HG02623 (cell line): ENCODE measurements at regions not wholly inside any gene's neighbourhood (a gene's known extent, or its start where the extent isn't known, plus 50 kb on each side); places are given as distances from the start of the nearest gene placed in this dataset.

Experiments
- ATAC-seq: cut with Tn5 transposase; IDR thresholded peaks from one replicate; pipeline ENCODE4 v1.9.1; 2021; ENCODE audit warnings: moderate library complexity; ENCODE audit not compliant: unreplicated experiment

DNA sequence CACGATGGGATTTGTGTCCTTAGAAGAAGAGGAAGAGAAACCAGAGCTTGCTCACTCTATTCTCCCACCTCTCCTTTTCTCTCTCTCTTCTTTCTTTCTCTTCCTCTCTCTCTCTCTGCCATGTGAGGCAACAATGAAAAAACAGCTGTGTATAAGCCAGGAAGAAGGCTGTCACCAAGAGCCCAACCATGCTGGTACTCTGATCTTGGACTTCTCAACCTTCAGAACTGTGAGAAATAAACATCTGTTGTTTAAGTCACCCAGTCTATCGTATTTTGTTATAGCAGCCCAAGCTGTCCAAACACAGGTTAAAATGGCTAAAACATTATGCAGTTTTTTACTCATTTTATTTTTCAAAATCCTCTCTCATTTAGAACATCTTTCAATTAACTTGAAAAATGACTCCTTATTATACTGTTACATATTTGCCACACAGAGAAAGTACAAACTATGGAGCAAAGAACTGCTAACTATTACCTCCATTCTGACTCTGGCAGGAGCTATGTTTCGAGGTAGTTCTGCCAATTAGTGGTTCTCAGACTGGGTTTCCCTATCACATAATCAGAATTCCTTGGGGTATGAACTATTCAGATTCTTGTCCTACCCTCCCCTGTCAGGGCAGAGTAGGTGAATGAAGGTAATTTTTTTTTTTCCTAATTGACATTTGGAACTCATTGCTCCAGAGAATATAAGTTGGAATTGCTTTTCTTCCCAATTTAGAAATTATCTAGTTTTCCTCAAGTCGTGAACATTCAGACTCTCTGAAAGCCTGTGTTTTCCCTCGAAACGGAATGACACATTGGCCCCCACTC is 434.6 kb downstream of the ENC1 start:
- ATAC-seq, result no peak

DNA sequence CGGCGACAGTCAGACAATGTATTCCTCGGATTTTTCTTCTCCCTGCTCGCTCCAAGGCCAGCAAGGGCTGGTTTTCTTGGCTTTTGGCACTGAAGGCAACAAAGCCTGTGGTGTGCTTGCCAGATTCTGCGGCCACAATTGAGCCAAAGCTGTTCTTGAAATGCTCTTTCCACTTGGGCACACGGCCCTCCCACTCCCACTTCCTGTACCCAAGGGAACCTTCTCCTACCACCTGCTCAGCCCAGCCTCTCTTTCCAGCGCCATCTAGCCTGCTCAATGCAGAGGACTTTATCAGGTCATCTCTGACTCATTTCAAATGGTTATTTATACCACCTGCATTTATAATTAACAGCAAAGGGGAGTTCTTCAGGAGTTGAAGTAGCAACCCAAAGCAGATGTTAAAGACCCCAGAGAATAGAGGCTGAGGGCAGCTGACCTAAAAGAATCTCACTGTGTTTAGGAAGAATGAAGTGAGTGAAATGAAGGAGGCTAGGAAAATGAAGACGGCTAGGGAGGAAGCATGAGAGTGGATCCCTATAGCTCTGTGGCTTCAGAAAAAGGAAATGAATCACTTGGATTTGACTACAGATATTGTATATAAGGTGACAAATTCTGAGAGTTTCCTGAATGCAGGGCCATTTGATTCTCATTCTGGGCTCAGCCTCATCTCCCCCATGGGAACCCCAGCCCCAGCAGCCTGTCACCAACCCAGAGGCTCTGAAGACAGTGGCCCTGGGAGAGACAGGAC is 439.0 kb downstream of the ENC1 start:
- peak; percentile 54 for ATAC-seq

DNA sequence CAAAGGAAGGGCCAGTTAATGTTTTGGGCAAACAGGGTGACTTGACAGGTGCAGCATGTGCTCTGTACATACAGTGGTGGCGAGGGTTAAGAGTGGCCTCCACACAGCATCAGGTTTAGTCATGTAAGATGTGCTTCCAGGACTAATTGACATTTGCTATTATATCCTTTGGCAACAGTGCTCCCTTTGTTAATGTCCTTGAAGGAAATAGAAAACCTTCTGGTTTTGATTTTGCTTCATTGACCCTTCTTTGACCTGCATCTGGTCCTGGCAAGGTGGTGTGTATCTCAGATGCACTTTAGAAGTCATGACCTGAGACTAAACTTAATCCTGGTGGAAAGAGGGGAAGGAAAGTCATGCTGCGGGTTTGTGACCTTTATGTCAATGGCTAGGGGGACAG is 440.0 kb downstream of the ENC1 start:
- ATAC-seq, result no peak

DNA sequence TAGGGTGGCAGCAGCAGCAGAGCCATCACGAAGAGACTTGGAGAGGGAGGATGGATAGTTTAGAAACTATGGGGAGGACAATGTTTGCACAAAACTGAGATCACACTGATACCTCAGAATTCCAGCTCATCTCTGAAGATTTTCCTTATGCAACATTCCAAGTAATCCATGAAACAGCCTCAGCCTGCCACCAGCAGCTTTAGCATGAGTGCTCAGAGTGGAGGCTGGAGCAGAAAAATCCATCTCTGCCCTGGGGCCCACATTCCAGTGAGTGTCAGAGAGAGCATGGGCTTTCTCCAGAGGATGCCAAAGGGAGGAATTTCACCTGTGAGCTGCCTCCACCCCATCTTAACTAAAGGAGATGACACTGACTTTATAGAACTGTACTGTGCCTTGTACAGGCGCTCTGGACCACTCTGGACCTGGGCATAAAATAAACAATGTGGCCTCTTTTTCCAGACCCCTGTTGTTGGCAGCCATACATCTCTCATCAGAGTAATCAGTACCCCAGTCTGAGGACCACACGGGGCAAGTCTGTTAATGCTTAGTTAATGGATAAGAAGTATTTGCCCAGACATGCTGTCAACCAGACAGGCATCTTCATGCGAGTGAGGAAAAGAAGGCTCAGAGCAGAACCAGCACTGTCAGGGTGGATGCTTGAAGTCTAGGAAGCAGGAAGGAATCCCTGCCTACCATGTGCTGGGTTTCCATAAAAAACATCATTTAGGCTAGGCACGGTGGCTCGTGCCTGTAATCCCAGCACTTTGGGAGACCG is 440.9 kb downstream of the ENC1 start:
- ATAC-seq, result no peak

DNA sequence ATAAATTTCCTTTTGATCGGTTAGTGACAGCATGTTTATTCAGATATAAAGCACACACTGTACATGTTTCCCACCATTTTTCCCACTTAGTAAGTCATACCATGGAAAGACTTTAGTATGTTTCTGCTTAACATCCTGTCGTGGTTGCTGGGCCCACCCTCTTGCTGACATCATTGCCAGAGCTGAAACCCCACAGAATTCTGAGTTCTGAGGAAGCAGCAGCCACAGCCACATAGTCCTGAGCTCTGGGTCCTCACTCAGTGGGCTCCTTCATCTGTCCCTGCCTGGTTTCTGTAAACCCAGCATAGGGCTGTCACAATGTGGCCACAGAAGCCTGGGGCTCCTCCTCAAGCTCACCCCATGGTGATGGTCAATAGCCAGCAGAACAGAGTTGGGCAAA is 441.5 kb downstream of the ENC1 start:
- no peak for ATAC-seq

DNA sequence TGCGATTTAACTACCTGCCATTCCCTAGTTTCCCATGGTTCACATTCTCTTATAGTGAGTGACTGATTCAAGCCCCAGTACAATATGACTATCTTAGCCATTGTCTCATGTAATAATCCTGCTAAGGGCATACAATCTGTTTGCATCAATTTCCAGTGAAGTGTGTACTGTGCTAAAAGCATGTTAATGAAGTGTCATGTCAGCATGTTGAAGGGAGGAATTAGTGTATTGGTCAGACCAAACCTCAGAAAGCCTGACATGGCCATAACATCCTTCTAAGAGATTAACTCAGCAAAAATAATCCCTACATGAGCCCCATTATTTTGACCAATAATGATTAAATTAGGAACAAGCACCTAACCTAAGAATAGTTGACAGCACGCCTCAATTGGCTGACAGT is 442.4 kb downstream of the ENC1 start:
- no peak for ATAC-seq

DNA sequence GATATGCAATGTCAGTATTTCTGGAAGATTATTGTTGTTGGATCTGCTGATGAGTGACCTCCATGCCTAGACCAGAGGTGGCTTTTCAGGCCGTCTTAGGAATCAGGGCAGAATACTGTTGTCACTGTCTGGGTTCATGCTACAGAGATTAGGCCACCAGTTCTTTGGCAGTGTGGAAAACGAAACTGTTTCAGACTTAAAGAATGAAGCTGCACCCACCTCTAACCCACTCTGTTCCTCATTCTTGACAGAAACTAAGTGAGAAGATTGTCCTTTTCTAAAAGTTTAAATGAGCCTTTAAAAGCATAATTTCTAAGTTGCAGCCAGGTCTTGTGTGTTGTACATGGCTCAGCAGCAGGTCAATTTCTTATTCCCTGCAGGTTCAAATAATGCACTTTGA is 444.3 kb downstream of the ENC1 start:
- ATAC-seq, result peak; percentile 74

DNA sequence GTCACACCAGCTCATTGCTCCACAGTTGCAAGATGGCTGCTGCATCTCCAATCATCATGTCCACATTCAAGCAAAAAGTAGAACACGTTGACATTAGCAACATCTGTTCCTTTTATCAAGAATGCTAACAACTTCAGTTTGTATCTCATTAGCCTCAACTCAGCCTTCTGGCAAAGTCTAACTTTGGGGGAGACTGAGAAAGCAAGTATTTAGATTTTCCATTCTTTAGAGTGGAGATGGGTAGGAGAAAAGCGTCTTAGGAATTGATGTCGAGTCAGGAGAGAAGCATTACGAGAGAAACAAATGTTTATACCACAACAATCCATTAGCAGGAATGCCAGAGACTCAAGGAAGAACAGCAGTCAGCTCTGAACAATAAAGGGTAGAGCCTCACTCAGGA is 446.3 kb downstream of the ENC1 start:
- ATAC-seq, result no peak

DNA sequence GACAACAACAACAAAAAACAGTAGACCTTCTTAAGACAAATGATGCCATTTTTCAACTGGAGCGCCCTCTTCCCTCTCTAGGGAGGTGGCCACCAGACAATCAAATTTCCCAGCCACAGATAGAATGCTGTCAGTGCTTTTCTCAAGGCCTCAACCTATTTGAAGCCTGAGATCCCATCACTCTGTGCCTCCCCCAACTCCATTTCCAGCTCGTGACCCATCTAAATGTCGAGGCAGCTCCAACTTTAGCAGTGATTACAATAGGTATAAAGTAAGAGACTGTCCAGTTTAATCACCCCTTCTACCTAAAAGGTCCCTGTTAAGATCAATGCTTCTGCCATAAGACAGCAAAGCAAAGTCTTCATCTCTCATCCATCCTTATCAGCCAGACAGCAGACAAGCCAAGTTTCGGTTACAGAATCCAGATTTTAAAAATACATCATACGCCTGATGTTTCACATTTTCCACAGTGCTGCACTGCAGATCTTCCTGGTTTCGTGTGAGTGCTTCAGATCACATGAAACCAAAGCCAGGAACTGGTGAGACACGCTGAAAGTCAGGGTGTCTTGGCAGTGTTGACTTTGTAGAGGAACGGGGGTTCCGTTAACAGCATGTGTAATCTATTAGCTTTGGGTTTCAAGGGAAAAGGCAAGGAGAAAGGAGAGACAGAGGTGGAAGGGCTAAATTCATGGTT is 447.8 kb downstream of the ENC1 start:
- no peak for ATAC-seq

DNA sequence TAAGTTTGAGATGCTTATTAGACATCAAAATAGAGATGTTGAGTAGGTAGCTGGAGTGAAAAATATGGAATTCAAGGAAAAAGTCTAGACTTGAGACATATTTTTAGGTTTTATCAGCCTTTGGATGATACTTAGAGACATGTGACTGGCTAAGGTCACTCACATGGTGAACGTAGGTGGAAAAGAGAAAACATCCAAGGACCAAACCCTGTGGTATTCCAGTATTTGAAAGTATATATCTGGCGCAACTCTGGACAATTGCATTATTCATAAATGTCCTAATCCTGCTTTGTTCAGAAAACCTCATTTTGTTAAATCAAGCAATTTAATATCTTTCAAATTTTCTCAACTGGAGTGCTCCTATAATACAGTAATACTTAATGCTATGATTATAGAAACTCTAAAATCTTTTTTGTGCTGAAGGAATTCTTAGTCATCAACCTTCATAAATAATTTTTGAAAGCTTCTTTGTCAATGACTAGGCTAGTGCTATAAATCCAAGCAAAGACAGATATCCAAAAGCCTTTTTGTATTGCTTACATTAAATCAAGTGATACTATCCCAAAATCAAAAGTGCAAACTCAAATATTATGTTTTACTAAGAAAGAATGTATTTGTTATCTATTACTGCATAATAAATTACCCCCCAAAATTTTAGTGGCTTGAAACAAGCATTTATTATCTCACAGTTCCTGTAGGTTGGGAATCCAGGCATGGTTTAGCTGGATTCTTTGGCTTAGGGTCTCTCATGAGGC is 452.0 kb downstream of the ENC1 start:
- ATAC-seq, result no peak

DNA sequence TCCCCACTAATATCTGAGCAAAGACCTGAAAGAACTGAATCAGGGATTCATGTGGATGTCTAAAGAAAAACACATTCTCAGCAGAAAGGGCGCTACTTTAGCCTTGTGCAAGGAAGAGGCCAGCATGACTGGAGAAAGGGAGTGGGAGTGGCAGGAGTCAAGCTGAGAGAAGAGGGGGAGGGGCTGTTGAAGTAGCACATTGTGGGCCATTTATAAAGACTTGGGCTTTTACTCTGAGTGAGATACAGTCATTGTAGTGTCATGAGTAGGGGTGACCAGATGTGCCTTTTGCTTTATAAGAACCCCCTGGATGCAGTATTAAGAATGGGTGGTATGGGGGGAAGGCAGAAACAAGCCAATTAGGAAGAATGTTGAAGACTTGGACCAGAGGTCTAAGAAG is 452.8 kb downstream of the ENC1 start:
- no peak for ATAC-seq

DNA sequence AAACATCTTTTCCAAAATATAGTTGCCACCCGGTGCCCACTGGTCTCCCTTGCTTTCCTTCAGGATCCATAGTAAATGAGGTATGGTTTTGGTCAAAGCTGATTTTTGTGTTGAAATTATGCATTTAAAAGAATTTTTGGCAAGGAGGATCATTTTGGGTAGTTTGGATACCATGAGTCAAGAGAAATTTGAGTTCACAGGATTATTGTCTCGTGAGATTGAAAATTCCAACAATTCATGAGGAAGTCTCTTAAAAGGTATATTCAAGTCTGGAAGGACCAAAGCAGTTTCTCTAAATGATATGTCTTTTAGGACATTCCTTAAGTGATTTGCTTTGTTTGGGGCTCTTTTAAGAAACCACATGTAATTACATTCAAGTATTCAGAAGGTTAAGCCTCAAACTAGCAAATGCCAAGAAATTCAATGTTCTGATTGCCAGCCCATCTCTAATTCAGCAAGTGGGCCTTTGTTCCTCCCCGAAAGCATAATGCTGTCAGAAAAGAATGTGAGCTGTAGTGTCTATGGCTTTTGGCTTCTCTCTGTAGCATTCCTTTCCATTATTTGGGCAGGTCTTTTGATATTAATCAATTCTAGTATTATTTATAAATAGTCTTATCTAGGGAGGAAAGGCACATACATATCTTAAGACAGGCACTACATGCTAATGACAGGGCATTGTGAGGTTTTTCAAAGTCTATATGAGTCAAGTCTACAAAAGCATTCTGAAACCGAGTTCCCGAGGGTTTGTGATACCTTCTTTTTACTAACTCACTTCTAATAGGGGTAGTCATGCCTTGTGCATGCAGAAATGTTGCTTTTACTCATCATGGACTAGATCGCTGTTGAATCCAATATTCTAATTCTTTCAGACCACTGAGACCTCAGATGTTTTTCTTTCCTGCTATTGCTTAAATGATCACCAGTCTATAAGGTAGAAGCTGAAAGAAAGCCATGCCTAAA is 453.9 kb downstream of the ENC1 start:
- no peak for ATAC-seq

DNA sequence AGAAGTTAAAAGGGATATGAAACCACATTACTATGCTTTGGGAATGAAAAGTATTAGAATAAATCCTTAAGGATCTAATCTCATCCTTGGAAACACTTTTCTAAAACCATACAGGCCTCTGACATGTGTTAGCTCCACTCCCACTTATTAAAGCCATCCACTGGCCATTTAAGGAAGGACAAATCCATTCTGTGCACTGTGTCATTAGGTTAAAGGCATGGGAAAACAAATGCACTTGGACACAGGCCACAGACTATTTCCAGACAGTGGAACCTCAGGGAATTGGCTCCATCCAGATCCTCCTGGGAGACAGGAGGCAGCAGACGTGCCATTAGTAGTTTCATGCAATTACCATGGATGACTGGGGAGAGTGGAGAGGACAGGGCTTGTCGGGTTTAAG is 454.9 kb downstream of the ENC1 start:
- ATAC-seq, result no peak

DNA sequence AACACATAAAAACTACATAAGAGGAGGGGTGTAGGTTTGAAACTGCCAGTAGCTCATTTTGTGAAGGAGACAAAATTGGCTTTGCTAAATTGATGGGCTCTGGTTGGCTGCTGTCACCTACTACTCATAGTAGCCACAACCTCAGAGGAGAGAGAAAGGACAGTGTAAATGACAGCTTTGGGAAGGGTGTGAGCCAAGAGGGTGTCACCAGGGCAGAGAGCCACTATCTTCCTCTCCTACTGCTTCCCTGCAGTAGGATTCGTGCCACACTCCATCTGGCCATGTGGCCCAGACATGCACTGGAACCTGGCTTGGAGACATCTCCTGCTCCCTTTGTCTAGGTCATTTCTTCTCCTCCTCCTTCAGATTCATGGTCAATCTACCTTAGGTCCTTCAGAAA is 455.9 kb downstream of the ENC1 start:
- ATAC-seq, result no peak

DNA sequence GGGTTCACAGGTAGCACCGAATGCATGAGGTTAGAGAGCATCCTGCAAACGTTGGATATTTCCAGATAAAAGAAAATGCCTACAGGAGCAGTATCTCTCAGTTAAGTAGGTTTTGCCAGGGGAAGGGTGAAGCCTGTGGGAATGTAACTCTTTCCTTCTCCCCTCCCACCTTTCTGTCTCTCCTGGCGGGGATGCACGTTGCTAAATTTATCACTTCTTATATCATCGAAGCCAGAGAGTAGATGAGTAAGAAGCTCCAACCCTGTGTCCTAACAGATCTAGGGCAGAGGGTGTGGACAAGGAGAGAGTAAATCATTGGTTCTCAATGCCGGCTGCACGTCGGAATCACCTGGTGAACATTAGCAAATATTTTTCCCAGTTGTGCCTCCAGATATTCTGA is 457.5 kb downstream of the ENC1 start:
- no peak for ATAC-seq

DNA sequence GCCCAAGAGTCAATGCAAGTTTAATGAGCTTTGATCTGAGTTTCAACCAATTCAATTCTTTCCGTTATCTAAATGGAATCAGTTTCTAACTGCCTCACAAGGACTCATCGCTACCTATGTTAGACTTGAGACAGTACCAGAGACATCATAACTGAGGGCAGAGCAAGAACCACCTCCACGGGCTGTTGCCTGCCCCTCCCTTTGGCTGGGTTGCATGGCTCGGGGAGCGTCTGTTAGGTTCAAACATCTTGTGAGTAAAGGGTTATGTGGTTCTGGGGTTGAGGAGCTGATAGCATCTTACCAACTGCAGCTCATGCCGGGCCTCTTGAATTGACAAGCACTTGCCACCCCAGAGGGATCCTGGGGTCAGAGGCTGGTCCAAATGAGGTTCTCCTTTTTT is 457.9 kb downstream of the ENC1 start:
- no peak for ATAC-seq

DNA sequence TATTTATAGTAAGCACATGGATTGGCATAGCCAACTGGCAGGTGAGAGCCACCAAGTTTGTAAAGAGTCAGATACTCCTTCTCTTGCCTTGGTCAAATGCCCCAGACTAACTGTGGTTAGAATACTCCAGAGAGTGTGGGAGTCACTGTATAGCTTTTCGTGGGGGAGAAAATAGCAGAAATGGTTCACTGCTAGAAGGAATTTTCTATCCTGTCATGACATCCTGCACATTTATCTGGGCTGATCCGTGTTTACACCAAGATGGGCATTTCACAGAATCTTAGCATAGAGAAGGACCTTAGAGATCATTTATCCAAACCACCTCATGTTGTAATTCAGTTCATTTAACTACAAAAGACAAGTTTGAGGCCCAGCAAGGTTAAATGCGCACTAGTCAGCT is 460.8 kb downstream of the ENC1 start:
- no peak for ATAC-seq

DNA sequence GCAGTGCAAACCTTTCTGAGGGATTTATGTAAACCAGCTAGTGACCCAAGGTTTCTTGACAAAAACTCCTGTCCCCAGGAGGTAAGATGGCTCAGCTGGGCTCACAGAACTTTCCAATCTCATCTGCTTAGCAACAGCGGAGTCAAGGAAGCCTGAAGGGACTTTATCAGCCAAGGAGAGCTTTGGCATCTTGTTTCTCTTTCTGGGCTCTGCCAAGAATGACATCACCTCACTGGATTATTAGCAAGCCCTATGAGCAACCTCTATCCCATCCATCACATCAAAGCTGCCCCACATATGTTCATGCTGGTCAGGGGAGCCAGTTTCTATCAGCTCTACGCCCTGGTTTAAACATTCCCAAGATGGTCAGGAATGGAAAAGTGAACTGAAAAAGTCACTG is 461.3 kb downstream of the ENC1 start:
- no peak for ATAC-seq

DNA sequence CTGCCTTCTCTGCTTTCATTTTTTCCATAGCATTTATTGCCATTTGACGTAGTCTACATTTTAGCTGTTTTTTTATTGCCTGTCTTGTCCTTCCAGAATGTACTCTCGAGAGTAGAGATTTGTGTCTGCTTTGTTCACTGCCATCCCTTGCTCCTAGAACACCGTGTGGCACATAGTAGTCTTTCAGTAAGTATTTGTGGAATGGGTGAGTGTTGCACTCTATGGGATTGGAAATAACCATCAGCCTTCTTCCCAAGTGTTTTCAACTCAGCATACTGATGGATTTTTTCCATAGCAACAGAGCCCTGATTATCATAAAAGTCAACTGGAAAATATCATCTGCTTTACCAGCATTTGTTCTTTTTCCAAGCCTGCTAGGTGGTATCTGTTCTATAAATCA is 462.6 kb downstream of the ENC1 start:
- ATAC-seq, result no peak
